ENCODE measurements at regions not wholly inside any gene's neighbourhood (a gene's known extent, or its start where the extent isn't known, plus 50 kb on each side); places are given as distances from the start of the nearest gene placed in this dataset.

- TF ChIP-seq, protein P1, sequence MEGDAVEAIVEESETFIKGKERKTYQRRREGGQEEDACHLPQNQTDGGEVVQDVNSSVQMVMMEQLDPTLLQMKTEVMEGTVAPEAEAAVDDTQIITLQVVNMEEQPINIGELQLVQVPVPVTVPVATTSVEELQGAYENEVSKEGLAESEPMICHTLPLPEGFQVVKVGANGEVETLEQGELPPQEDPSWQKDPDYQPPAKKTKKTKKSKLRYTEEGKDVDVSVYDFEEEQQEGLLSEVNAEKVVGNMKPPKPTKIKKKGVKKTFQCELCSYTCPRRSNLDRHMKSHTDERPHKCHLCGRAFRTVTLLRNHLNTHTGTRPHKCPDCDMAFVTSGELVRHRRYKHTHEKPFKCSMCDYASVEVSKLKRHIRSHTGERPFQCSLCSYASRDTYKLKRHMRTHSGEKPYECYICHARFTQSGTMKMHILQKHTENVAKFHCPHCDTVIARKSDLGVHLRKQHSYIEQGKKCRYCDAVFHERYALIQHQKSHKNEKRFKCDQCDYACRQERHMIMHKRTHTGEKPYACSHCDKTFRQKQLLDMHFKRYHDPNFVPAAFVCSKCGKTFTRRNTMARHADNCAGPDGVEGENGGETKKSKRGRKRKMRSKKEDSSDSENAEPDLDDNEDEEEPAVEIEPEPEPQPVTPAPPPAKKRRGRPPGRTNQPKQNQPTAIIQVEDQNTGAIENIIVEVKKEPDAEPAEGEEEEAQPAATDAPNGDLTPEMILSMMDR (IDR thresholded peaks at IDR 0.05), result no peak
- TF ChIP-seq POLR2A (IDR thresholded peaks at IDR 0.05), result no peak
- TF ChIP-seq POLR2AphosphoS5 (IDR thresholded peaks at IDR 0.05), result no peak
- no peak for TF ChIP-seq EP300 (IDR thresholded peaks at IDR 0.05)
These were observed 80.8 kb downstream of the ARRDC3 start for GRCh38 chr5:91302305-91302704.

Data from upper lobe of left lung (tissue), 4 donors.